IMR-90 (cell line): ENCODE measurements at regions not wholly inside any gene's neighbourhood (a gene's known extent, or its start where the extent isn't known, plus 50 kb on each side); places are given as distances from the start of the nearest gene placed in this dataset.

Source experiments
- ATAC-seq: fragments of 200-7000 bp; cut with Tn5 transposase; 2 replicates; pipeline ENCODE4 v1.9.1; 2020; ENCODE audit warnings: low read depth, mild to moderate bottlenecking, moderate library complexity
- BruUV-seq: library from RNA; stranded (reverse); fragments of 400-500 nt; replicated peaks from 2 replicates; lab custom pipeline; 2021; lab: Mats Ljungman, UMichigan
- CTCF ChIA-PET: fragments of 300-600 bp; formaldehyde crosslinking; extraction: SDS; loops from one replicate; lab custom pipeline; 2021; ENCODE audit warnings: antibody characterized with exemption; lab: Yijun Ruan, JAX
- POLR2A ChIA-PET: fragments of 300-600 bp; sonication (Branson Sonifier 250); formaldehyde crosslinking; loops from one replicate; lab custom pipeline; 2022; ENCODE audit warnings: antibody characterized with exemption; ENCODE audit not compliant: unreplicated experiment; lab: Charles Lee
- DNase-seq: peaks from one replicate; pipeline ENCODE4 v3.0.0; 2013
- H2AFZ ChIP-seq: replicated peaks from 2 replicates; pipeline ENCODE3; 2013; ENCODE audit warnings: low read length, mild to moderate bottlenecking; ENCODE audit not compliant: poor library complexity
- H2AK5ac ChIP-seq: 2 replicates; pipeline ENCODE4 v1.6.1; 2013; ENCODE audit warnings: low read depth, low read length, inconsistent platforms
- H2AK9ac ChIP-seq: replicated peaks from 2 replicates; pipeline ENCODE3; 2013; ENCODE audit warnings: mild to moderate bottlenecking, low read depth, low read length, moderate library complexity; ENCODE audit not compliant: poor library complexity
- H2BK120ac ChIP-seq: 2 replicates; pipeline ENCODE4 v1.6.1; 2013; ENCODE audit warnings: low read depth, low read length, inconsistent platforms
- H2BK15ac ChIP-seq: 3 replicates; pipeline ENCODE4 v1.6.1; 2013; ENCODE audit warnings: low read depth, low read length, inconsistent platforms
- H2BK20ac ChIP-seq: 2 replicates; pipeline ENCODE4 v1.6.1; 2013; ENCODE audit warnings: low read depth, mild to moderate bottlenecking, inconsistent platforms, low read length, moderate library complexity
- H2BK5ac ChIP-seq: 2 replicates; pipeline ENCODE4 v1.6.1; 2013; ENCODE audit warnings: mild to moderate bottlenecking, low read depth, low read length, inconsistent platforms; ENCODE audit not compliant: poor library complexity, severe bottlenecking
- H3K14ac ChIP-seq: replicated peaks from 2 replicates; pipeline ENCODE4 v1.6.1; 2013; ENCODE audit warnings: low read depth, low read length, inconsistent platforms
- H3K18ac ChIP-seq: 2 replicates; pipeline ENCODE4 v1.6.1; 2013; ENCODE audit warnings: low read depth, low read length, control low read depth
- H3K23ac ChIP-seq: 2 replicates; pipeline ENCODE4 v1.6.1; 2013; ENCODE audit warnings: low read depth, low read length, inconsistent platforms
- H3K27ac ChIP-seq: 2 replicates; pipeline ENCODE4 v1.5.1; 2013; ENCODE audit warnings: mild to moderate bottlenecking, control low read depth, low read length; ENCODE audit not compliant: insufficient read depth
- H3K27me3 ChIP-seq: 2 replicates; pipeline ENCODE4 v1.6.1; 2013; ENCODE audit warnings: low read length; ENCODE audit not compliant: control insufficient read depth, insufficient read depth
- H3K36me3 ChIP-seq: 2 replicates; pipeline ENCODE4 v1.6.1; 2013; ENCODE audit warnings: low read length, mixed read lengths; ENCODE audit not compliant: control insufficient read depth, insufficient read depth
- H3K4ac ChIP-seq: 2 replicates; pipeline ENCODE4 v1.6.1; 2013; ENCODE audit warnings: low read depth, low read length, inconsistent platforms
- H3K4me1 ChIP-seq: 2 replicates; pipeline ENCODE4 v1.6.1; 2013; ENCODE audit warnings: low read length, mixed read lengths; ENCODE audit not compliant: control insufficient read depth, insufficient read depth
- H3K4me2 ChIP-seq: 2 replicates; pipeline ENCODE4 v1.6.1; 2013; ENCODE audit warnings: low read depth, mild to moderate bottlenecking, control low read depth, low read length, moderate library complexity
- H3K4me3 ChIP-seq: 2 replicates; pipeline ENCODE4 v1.5.1; 2013; ENCODE audit warnings: low read depth, mild to moderate bottlenecking, control low read depth, low read length, moderate library complexity; ENCODE audit not compliant: insufficient read depth
- H3K56ac ChIP-seq: 2 replicates; pipeline ENCODE4 v1.6.1; 2013; ENCODE audit warnings: low read length, inconsistent platforms; ENCODE audit not compliant: insufficient read depth; ENCODE audit errors: extremely low read depth
- H3K79me1 ChIP-seq, 2 experiments: 2 replicates each; pipeline ENCODE4 v1.6.1; 2013; ENCODE audit warnings: low read length in 2 of 2, inconsistent platforms in 1 of 2, low read depth in 1 of 2
- H3K9ac ChIP-seq: 2 replicates; pipeline ENCODE4 v1.6.1; 2013; ENCODE audit warnings: low read depth, low read length, control low read depth
- H3K9me1 ChIP-seq: 2 replicates; pipeline ENCODE4 v1.6.1; 2013; ENCODE audit warnings: low read length, inconsistent platforms; ENCODE audit not compliant: insufficient read depth
- H3K9me3 ChIP-seq: 2 replicates; pipeline ENCODE4 v1.6.1; 2013; ENCODE audit warnings: low read length; ENCODE audit not compliant: control insufficient read depth, insufficient read depth
- H4K20me1 ChIP-seq: 2 replicates; pipeline ENCODE4 v1.6.1; 2013; ENCODE audit warnings: low read length, inconsistent platforms; ENCODE audit not compliant: insufficient read depth
- H4K5ac ChIP-seq: 2 replicates; pipeline ENCODE4 v1.6.1; 2013; ENCODE audit warnings: mild to moderate bottlenecking, low read depth, low read length, control low read depth
- H4K8ac ChIP-seq, 2 experiments: 2 replicates each; pipeline ENCODE4 v1.6.1; 2013; ENCODE audit warnings: low read depth in 2 of 2, low read length in 2 of 2, control low read depth in 1 of 2, inconsistent platforms in 1 of 2
- H4K91ac ChIP-seq: 2 replicates; pipeline ENCODE4 v1.6.1; 2013; ENCODE audit warnings: low read depth, low read length, inconsistent platforms; ENCODE audit not compliant: insufficient read depth
- BHLHE40 ChIP-seq: fragments of 150-350 bp; IDR thresholded peaks from 2 replicates; pipeline ENCODE4 v1.6.1; 2016; ENCODE audit warnings: mild to moderate bottlenecking, low read depth, low read length
- CEBPB ChIP-seq: IDR thresholded peaks from 2 replicates; pipeline ENCODE4 v1.6.1; 2012; ENCODE audit warnings: low read depth, low read length, improper control_type of control experiment
- CTCF ChIP-seq: conservative IDR thresholded peaks from 2 replicates; pipeline ENCODE4 v1.5.1; 2012; ENCODE audit warnings: mild to moderate bottlenecking, low read depth, low read length, improper control_type of control experiment
- ELK1 ChIP-seq: fragments of 150-350 bp; IDR thresholded peaks from 2 replicates; pipeline ENCODE4 v1.6.1; 2016; ENCODE audit warnings: low read depth, mild to moderate bottlenecking, low read length, moderate library complexity, borderline replicate concordance
- FOS ChIP-seq: fragments of 150-350 bp; IDR thresholded peaks from 2 replicates; pipeline ENCODE4 v1.6.1; 2016; ENCODE audit warnings: low read depth, low read length
- MAFK ChIP-seq: IDR thresholded peaks from 2 replicates; pipeline ENCODE4 v1.6.1; 2012; ENCODE audit warnings: low read depth, low read length, improper control_type of control experiment
- MAZ ChIP-seq: IDR thresholded peaks from 2 replicates; pipeline ENCODE4 v1.6.1; 2012; ENCODE audit warnings: low read depth, mild to moderate bottlenecking, low read length, improper control_type of control experiment, moderate library complexity, borderline replicate concordance
- MXI1 ChIP-seq: IDR thresholded peaks from 2 replicates; pipeline ENCODE4 v1.6.1; 2012; ENCODE audit warnings: low read depth, mild to moderate bottlenecking, low read length, moderate library complexity, borderline replicate concordance
- NFE2L2 ChIP-seq: fragments of 150-350 bp; IDR thresholded peaks from 2 replicates; pipeline ENCODE4 v1.6.1; 2016; ENCODE audit warnings: low read depth, mild to moderate bottlenecking, low read length
- POLR2A ChIP-seq: IDR thresholded peaks from 2 replicates; pipeline ENCODE4 v1.6.1; 2012; ENCODE audit warnings: mild to moderate bottlenecking, low read depth, low read length
- RAD21 ChIP-seq: IDR thresholded peaks from 2 replicates; pipeline ENCODE4 v1.6.1; 2012; ENCODE audit warnings: low read length, improper control_type of control experiment
- RCOR1 ChIP-seq: IDR thresholded peaks from 2 replicates; pipeline ENCODE4 v1.6.1; 2012; ENCODE audit warnings: mild to moderate bottlenecking, low read length, improper control_type of control experiment; ENCODE audit not compliant: insufficient replicate concordance
- RFX5 ChIP-seq: IDR thresholded peaks from 2 replicates; pipeline ENCODE4 v1.8.0; 2012; ENCODE audit warnings: low read depth, mild to moderate bottlenecking, low read length, moderate library complexity
- USF2 ChIP-seq: fragments of 150-350 bp; IDR thresholded peaks from 2 replicates; pipeline ENCODE4 v1.6.1; 2017; ENCODE audit warnings: mild to moderate bottlenecking, antibody characterized with exemption, low read length, low read depth
- WGBS, 2 experiments: methylation state at CpG; one replicate each; pipeline versions ENCODE4 v1.1.5 to v1.1.7; 2013; ENCODE audit warnings: missing lambda C conversion rate in 2 of 2; ENCODE audit not compliant: insufficient read length in 1 of 2; ENCODE audit errors: extremely low coverage in 2 of 2; 5-methylcytosine and 5-hydroxymethylcytosine counted together
- dilution Hi-C: fragments of 300-500 bp; cut with HindIII; formaldehyde crosslinking; loops from one replicate; pipeline ENCODE4 v1.14.3; 2018; ENCODE audit warnings: low sequenced_read_pairs; ENCODE audit not compliant: unreplicated experiment
- in situ Hi-C: fragments of 300-500 bp; cut with MboI; formaldehyde crosslinking; loops from 3 replicates; pipeline ENCODE4 v1.14.3; 2019; ENCODE audit warnings: low sequenced_read_pairs, inconsistent platforms, mixed read lengths
- intact Hi-C: fragments of 100-400 bp; cut with micrococcal nuclease; formaldehyde crosslinking; loops from 2 replicates; pipeline ENCODE4 v1.10.0; 2022

- no peak overlapping the region for H3K27ac ChIP-seq
- H4K8ac ChIP-seq = peak overlapping the region; percentile 3 to 68; a peak in 3 of 4 replicates
- H3K23ac ChIP-seq = no peak overlapping the region
- WGBS, 2 experiments = no CpG with 5 or more reads among the region's 5 CpGs
- peak overlapping the region; percentile 42; the same call in 1 of the 2 replicates for H3K14ac ChIP-seq
- peak overlapping the region; percentile 81; the same call in 2 of the 3 replicates for H2BK15ac ChIP-seq
- peak; percentile 92 for DNase-seq
- H2BK120ac ChIP-seq = peak overlapping the region; percentile 79
- H2BK5ac ChIP-seq = peak overlapping the region; percentile 87
- H3K27me3 ChIP-seq = no peaks in the 10 kb centered on the region; the same call in 1 of the 2 replicates
- peak overlapping the region; percentile 44; the same call in 1 of the 2 replicates for H3K56ac ChIP-seq
- ChIA-PET POLR2A (no interaction called here), CTCF (no interaction called here)
- H3K9me3 ChIP-seq = no peaks in the 10 kb centered on the region
- H3K4me2 ChIP-seq = peak overlapping the region; percentile 6; the same call in 1 of the 2 replicates
- ATAC-seq = peak; percentile 62
- H3K79me1 ChIP-seq = no peaks in the 10 kb centered on the region
- peaks cover 22% of the 10 kb centered on the region for H3K4me1 ChIP-seq
- peak overlapping the region; percentile 56 for H4K91ac ChIP-seq
- no peak overlapping the region for H3K4me3 ChIP-seq
- BruUV-seq = no TSS peak
- intact Hi-C loops = loop anchor here (10.0 kb wide), 1 partner anchor 117 kb away; no protein-coding TSS in a partner anchor
- no peak overlapping the region for H2AFZ ChIP-seq
- H3K4ac ChIP-seq = peak overlapping the region; percentile 70
- H3K18ac ChIP-seq = peak overlapping the region; percentile 87; the same call in 1 of the 2 replicates
- H2AK5ac ChIP-seq = peak overlapping the region; percentile 84
- no peak overlapping the region for H3K9ac ChIP-seq
- dilution Hi-C loops = no loop called here
- no peaks in the 10 kb centered on the region for H4K20me1 ChIP-seq
- H3K9me1 ChIP-seq = peaks cover 20% of the 10 kb centered on the region
- peak overlapping the region; percentile 92 for H2BK20ac ChIP-seq
- in situ Hi-C loops = loop anchor here (10.0 kb wide), 1 partner anchor 87 kb away; no protein-coding TSS in a partner anchor
- no peaks in the 10 kb centered on the region for H3K36me3 ChIP-seq
- no peak overlapping the region for H2AK9ac ChIP-seq
- peak overlapping the region; percentile 71; the same call in 1 of the 2 replicates for H4K5ac ChIP-seq
- TF ChIP-seq MAZ = no peak
- no peak for TF ChIP-seq USF2
- no peak for TF ChIP-seq NFE2L2
- TF ChIP-seq POLR2A = 0 out of 2 replicates have a peak, but pooled peaks have one; percentile 24
- no peak for TF ChIP-seq RCOR1
- no peak for TF ChIP-seq ELK1
- peak; percentile 62; the same call in 1 of the 2 replicates for TF ChIP-seq BHLHE40
- TF ChIP-seq MXI1 = no peak
- TF ChIP-seq RAD21 = 0 out of 2 replicates have a peak, but pooled peaks have one; percentile 18
- no peak for TF ChIP-seq MAFK
- peak; percentile 44; the same call in 1 of the 2 replicates for TF ChIP-seq CEBPB
- peak; percentile 87 for TF ChIP-seq FOS
- no peak for TF ChIP-seq RFX5
- no peak for TF ChIP-seq CTCF
Observed at GRCh38 chr18:22551536-22552151, 133.9 kb upstream of the CTAGE1 start.
